Neuronal stem cell (in vitro differentiated cells): ENCODE measurements at regions not wholly inside any gene's neighbourhood (a gene's known extent, or its start where the extent isn't known, plus 50 kb on each side); places are given as distances from the start of the nearest gene placed in this dataset.

Source experiments
- DNase-seq: peaks from one replicate; pipeline ENCODE4 v3.0.0-alpha.2; 2013; ENCODE audit warnings: low spot score
- H2AFZ ChIP-seq: one replicate; pipeline ENCODE4 v1.6.1; 2013; ENCODE audit warnings: mild to moderate bottlenecking, low read length, inconsistent platforms
- H2AK5ac ChIP-seq: 2 replicates; pipeline ENCODE4 v1.6.1; 2013; ENCODE audit warnings: low read depth, mild to moderate bottlenecking, inconsistent platforms, low read length, moderate library complexity, mixed read lengths
- H2BK120ac ChIP-seq: 2 replicates; pipeline ENCODE4 v1.6.1; 2013; ENCODE audit warnings: low read depth, mild to moderate bottlenecking, inconsistent platforms, low read length, moderate library complexity, mixed read lengths
- H2BK12ac ChIP-seq: one replicate; pipeline ENCODE4 v1.6.1; 2013; ENCODE audit warnings: low read length, inconsistent platforms
- H2BK15ac ChIP-seq: 2 replicates; pipeline ENCODE4 v1.6.1; 2013; ENCODE audit warnings: mild to moderate bottlenecking, low read length, inconsistent platforms, mixed read lengths
- H2BK5ac ChIP-seq: one replicate; pipeline ENCODE4 v1.6.1; 2013; ENCODE audit warnings: inconsistent platforms, mild to moderate bottlenecking, low read length, moderate library complexity
- H3K14ac ChIP-seq: one replicate; pipeline ENCODE4 v1.6.1; 2013; ENCODE audit warnings: low read length, inconsistent platforms
- H3K18ac ChIP-seq: 2 replicates; pipeline ENCODE4 v1.6.1; 2013; ENCODE audit warnings: low read length, inconsistent platforms
- H3K23ac ChIP-seq: 2 replicates; pipeline ENCODE4 v1.6.1; 2013; ENCODE audit warnings: low read depth, mild to moderate bottlenecking, mixed read lengths, low read length, inconsistent platforms; ENCODE audit not compliant: poor library complexity
- H3K27ac ChIP-seq: replicated peaks from 3 replicates; pipeline ENCODE4 v1.5.1; 2013; ENCODE audit warnings: low read length, inconsistent platforms
- H3K27me3 ChIP-seq, 3 experiments: 2 replicates each; pipeline ENCODE4 v1.6.1; 2013; ENCODE audit warnings: low read length in 3 of 3, mild to moderate bottlenecking in 2 of 3, inconsistent platforms in 1 of 3, low read depth in 1 of 3, mixed read lengths in 1 of 3, moderate library complexity in 1 of 3; ENCODE audit not compliant: control insufficient read depth in 3 of 3, insufficient read depth in 3 of 3
- H3K36me3 ChIP-seq, 2 donors: replicated peaks in 1 of 2; 2 replicates each; pipeline ENCODE4 v1.6.1; 2013; ENCODE audit warnings: low read length in 2 of 2; ENCODE audit not compliant: control insufficient read depth in 2 of 2, insufficient read depth in 2 of 2
- H3K4ac ChIP-seq: 2 replicates; pipeline ENCODE4 v1.6.1; 2013; ENCODE audit warnings: inconsistent platforms, mild to moderate bottlenecking, low read length, moderate library complexity
- H3K4me1 ChIP-seq, 2 donors: 1 replicate in 1 of 2; 2 replicates in 1 of 2; pipeline ENCODE4 v1.6.1; 2013; ENCODE audit warnings: low read length in 2 of 2, low read depth in 1 of 2; ENCODE audit not compliant: control insufficient read depth in 2 of 2, insufficient read depth in 1 of 2
- H3K4me2 ChIP-seq: one replicate; pipeline ENCODE4 v1.6.1; 2013; ENCODE audit warnings: mild to moderate bottlenecking, low read length, inconsistent platforms; ENCODE audit not compliant: insufficient read depth, poor library complexity, severe bottlenecking
- H3K4me3 ChIP-seq, 2 donors: 2 replicates each; pipeline ENCODE4 v1.5.1; 2013; ENCODE audit warnings: low read length in 2 of 2, mild to moderate bottlenecking in 2 of 2, inconsistent platforms in 1 of 2, moderate library complexity in 1 of 2
- H3K79me1 ChIP-seq: one replicate; pipeline ENCODE4 v1.6.1; 2013; ENCODE audit warnings: low read depth, mild to moderate bottlenecking, inconsistent platforms, low read length, moderate library complexity
- H3K9ac ChIP-seq: one replicate; pipeline ENCODE4 v1.6.1; 2013; ENCODE audit warnings: mild to moderate bottlenecking, low read depth, low read length, inconsistent platforms; ENCODE audit not compliant: poor library complexity
- H3K9me3 ChIP-seq, 2 donors: replicated peaks in 1 of 2; 2 replicates each; pipeline versions ENCODE3 to v1.6.1; 2013; ENCODE audit warnings: low read length in 2 of 2, mild to moderate bottlenecking in 2 of 2, inconsistent platforms in 1 of 2, low read depth in 1 of 2, mixed read lengths in 1 of 2, moderate library complexity in 1 of 2; ENCODE audit not compliant: control insufficient read depth in 2 of 2, insufficient read depth in 1 of 2
- H4K8ac ChIP-seq: one replicate; pipeline ENCODE4 v1.6.1; 2013; ENCODE audit warnings: low read depth, mild to moderate bottlenecking, inconsistent platforms, low read length, moderate library complexity
- H4K91ac ChIP-seq: one replicate; pipeline ENCODE4 v1.6.1; 2013; ENCODE audit warnings: low read length, low read depth, mild to moderate bottlenecking, inconsistent platforms; ENCODE audit not compliant: poor library complexity
- WGBS, 2 donors: extraction: QIAGEN DNeasy Blood & Tissue Kit; methylation state at CpG; one replicate each; pipeline ENCODE4 v1.1.7; 2013; ENCODE audit warnings: missing lambda C conversion rate in 2 of 2, mixed read lengths in 1 of 2; ENCODE audit not compliant: insufficient read length in 2 of 2, insufficient replicate concordance in 1 of 2; ENCODE audit errors: extremely low coverage in 2 of 2; 5-methylcytosine and 5-hydroxymethylcytosine counted together

DNA sequence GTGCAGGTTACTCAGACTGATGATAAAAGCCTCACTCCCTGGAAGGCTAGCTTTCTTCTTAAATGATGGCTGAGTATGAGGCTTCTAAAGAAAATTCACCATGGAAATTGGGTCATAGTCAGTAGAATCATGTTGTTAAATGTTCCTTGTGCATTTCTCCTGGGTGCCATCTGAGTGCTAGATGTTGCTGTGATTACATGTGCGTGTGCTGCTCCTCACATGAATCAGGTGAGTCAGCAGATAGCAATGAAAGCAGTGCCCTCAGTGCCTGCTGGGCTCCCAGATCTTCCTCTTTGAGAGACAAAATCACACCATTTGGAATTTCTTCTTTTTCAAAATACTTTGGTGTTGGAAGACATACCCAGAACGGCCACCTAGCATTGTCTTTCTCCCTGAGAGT lies 331.7 kb downstream of the XPNPEP1 start:
- no peak overlapping the region for H4K91ac ChIP-seq
- WGBS, 2 donors, result no CpG with 5 or more reads among the region's 2 CpGs
- H2BK15ac ChIP-seq, result no peak overlapping the region
- no peak overlapping the region for H2AFZ ChIP-seq
- no peaks in the 10 kb centered on the region for H3K9me3 ChIP-seq
- H3K27ac ChIP-seq, result no peak overlapping the region
- H3K27me3 ChIP-seq, result no peaks in the 10 kb centered on the region
- no peak overlapping the region for H2BK5ac ChIP-seq
- H2BK12ac ChIP-seq, result no peak overlapping the region
- H3K4me3 ChIP-seq, result no peak overlapping the region
- no peak overlapping the region for H3K9ac ChIP-seq
- peaks cover 5% of the 10 kb centered on the region in 2 donors for H3K4me1 ChIP-seq
- no peak overlapping the region for H3K4ac ChIP-seq
- no peak overlapping the region for H3K4me2 ChIP-seq
- H4K8ac ChIP-seq, result no peak overlapping the region
- H3K14ac ChIP-seq, result no peak overlapping the region
- H3K23ac ChIP-seq, result no peak overlapping the region
- H3K79me1 ChIP-seq, result no peaks in the 10 kb centered on the region
- no peak overlapping the region for H3K18ac ChIP-seq
- no peaks in the 10 kb centered on the region for H3K36me3 ChIP-seq
- H2AK5ac ChIP-seq, result no peak overlapping the region
- no peak for DNase-seq
- H2BK120ac ChIP-seq, result no peak overlapping the region

DNA sequence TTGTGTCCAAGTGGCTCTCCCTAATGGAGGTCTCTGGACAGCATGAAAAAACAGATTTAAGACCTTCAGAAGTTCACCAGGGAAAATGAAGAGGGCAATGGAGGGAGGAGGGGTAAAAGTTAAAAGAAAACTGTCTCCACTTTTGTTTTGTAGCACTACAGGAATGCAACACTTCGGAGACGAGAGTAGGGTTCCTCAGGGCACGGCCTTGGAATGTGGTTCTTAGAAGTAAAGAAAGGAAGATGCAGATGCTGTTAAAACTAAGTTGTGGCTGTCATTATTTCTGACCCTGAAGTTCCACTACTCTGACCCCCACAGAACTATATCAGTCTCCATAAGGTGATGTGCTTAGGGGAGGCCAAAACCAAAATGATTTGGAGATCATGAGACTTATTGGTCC lies 335.1 kb downstream of the XPNPEP1 start:
- DNase-seq, result no peak
- Histone ChIP-seq H3K4me3 (no peak overlapping the region), H2AFZ (no peak overlapping the region), H2BK15ac (no peak overlapping the region), H3K79me1 (no peaks in the 10 kb centered on the region), H3K27ac (no peak overlapping the region), H3K23ac (no peak overlapping the region), H2BK5ac (no peak overlapping the region), H3K9me3 (no peaks in the 10 kb centered on the region), H2AK5ac (no peak overlapping the region), H3K4me1 (peaks cover 2 to 5% of the 10 kb centered on the region in 2 donors), H3K18ac (no peak overlapping the region), H3K9ac (no peak overlapping the region), H3K4me2 (no peak overlapping the region), H3K27me3 (no peaks in the 10 kb centered on the region), H2BK120ac (no peak overlapping the region), H3K36me3 (no peaks in the 10 kb centered on the region), H3K4ac (no peak overlapping the region), H4K8ac (no peak overlapping the region), H4K91ac (no peak overlapping the region), H3K14ac (no peak overlapping the region), H2BK12ac (no peak overlapping the region)
- no CpG with 5 or more reads among the region's 3 CpGs for WGBS, 2 donors

DNA sequence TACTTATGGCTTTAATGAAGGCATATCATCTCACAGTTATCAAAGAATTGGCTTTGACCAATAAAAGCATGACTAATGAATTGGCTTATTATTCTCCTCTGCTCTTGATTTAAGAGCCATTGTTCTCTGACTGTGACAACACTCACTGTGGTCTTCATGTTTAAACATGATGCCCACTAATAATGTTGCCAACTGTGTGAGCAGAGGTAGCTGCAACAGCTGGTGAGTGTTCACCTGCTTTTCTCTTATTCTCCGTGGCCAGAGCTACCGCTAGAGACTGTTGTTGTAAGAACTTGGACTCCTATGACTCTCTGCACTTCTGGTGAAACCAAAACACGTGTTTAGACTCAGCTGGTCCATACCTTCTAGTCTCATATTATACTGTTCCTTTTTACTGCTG lies 335.9 kb downstream of the XPNPEP1 start:
- Histone ChIP-seq H3K4me1 (peaks cover 2 to 5% of the 10 kb centered on the region in 2 donors), H3K9ac (no peak overlapping the region)

DNA sequence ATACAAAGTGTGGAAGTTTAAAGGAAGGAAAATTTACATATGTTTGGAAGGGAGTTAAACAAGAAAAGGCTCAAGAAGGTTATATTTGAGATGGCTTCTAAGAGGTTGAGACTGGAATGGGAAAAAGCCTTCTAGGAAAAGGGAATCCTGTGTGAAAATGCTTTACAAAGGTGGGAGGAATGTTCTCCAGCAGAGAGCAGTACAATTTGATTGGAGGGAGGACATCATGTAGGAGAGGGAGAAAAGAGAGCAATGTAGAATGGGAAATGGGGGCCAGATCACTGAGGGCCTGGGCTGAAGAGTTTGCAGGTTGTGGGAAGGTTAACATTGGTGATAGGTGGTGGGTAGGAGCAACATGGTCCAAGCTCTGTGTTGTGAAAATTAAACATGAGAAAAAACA lies 366.9 kb downstream of the XPNPEP1 start:
- DNase-seq, result no peak
- H3K4me2 ChIP-seq, result no peak overlapping the region
- no peak overlapping the region for H3K23ac ChIP-seq
- H3K9me3 ChIP-seq, result peaks cover 0 to 3% of the 10 kb centered on the region in 2 donors
- H3K9ac ChIP-seq, result no peak overlapping the region
- H2BK12ac ChIP-seq, result no peak overlapping the region
- no peak overlapping the region for H3K18ac ChIP-seq
- no peaks in the 10 kb centered on the region for H3K4me1 ChIP-seq
- no peak overlapping the region for H4K8ac ChIP-seq
- H3K36me3 ChIP-seq, result no peaks in the 10 kb centered on the region
- H4K91ac ChIP-seq, result no peak overlapping the region
- no peak overlapping the region for H3K14ac ChIP-seq
- no peak overlapping the region for H2BK120ac ChIP-seq
- no peak overlapping the region for H2BK5ac ChIP-seq
- H3K27ac ChIP-seq, result no peak overlapping the region
- no peak overlapping the region for H3K4ac ChIP-seq
- H3K27me3 ChIP-seq, result no peaks in the 10 kb centered on the region
- no peaks in the 10 kb centered on the region for H3K79me1 ChIP-seq
- no peak overlapping the region for H2AK5ac ChIP-seq
- no peak overlapping the region for H2AFZ ChIP-seq
- no peak overlapping the region for H3K4me3 ChIP-seq
- H2BK15ac ChIP-seq, result no peak overlapping the region

More for the DNA sequence above, 335.9 kb downstream of the XPNPEP1 start:
- no peak overlapping the region for H4K8ac ChIP-seq
- H3K36me3 ChIP-seq, result no peaks in the 10 kb centered on the region
- no peak overlapping the region for H3K23ac ChIP-seq
- no peak overlapping the region for H2BK120ac ChIP-seq
- WGBS, 2 donors, result no CpG with 5 or more reads among the region's 3 CpGs
- H2AK5ac ChIP-seq, result no peak overlapping the region
- no peak overlapping the region for H3K4me2 ChIP-seq
- H2BK12ac ChIP-seq, result no peak overlapping the region
- DNase-seq, result no peak
- no peak overlapping the region for H2BK5ac ChIP-seq
- H3K79me1 ChIP-seq, result no peaks in the 10 kb centered on the region
- no peaks in the 10 kb centered on the region for H3K27me3 ChIP-seq
- H3K9me3 ChIP-seq, result no peaks in the 10 kb centered on the region
- H2BK15ac ChIP-seq, result no peak overlapping the region
- no peak overlapping the region for H3K18ac ChIP-seq
- H3K27ac ChIP-seq, result no peak overlapping the region
- H4K91ac ChIP-seq, result no peak overlapping the region
- H3K4ac ChIP-seq, result no peak overlapping the region
- H2AFZ ChIP-seq, result no peak overlapping the region
- no peak overlapping the region for H3K4me3 ChIP-seq
- H3K14ac ChIP-seq, result no peak overlapping the region
